ENCODE measurements at regions not wholly inside any gene's neighbourhood (a gene's known extent, or its start where the extent isn't known, plus 50 kb on each side); places are given as distances from the start of the nearest gene placed in this dataset.

DNA sequence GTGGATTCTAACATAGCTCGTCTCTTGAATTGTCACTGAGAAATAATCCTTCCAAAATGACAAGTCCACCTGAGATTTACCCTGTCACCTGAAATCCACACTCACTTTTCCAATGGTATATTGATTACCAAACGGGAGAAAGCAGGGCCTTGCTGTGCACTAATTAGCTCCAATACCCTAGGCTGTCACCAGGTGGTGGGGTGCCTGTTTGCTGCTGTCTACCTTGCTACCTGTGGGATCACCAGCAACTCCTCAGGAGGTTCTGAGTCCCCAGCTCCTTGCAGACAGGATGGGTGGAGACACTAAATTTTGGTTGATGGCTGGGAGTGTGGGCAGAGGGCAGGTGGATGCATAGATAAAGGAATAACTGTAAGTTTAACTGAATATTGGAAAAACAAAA, 237.2 kb upstream of the ZNF32 start:
- H3K4me3 ChIP-seq, result no peak overlapping the region
- H3K36me3 ChIP-seq, result no peaks in the 10 kb centered on the region
- H3K9me3 ChIP-seq, result no peaks in the 10 kb centered on the region
- H3K27ac ChIP-seq (replicated peaks in 1 of 4), result no peak overlapping the region
- intact Hi-C loops (cut with DNase I), result no loop called here
- H3K27me3 ChIP-seq, result no peaks in the 10 kb centered on the region
- DNase-seq (ENCODE audit: extremely low spot score), result peak; percentile 26
- no peak for TF ChIP-seq POLR2A (IDR thresholded peaks at IDR 0.05; ENCODE audit: low read depth)
- no peak for TF ChIP-seq EP300 (IDR thresholded peaks at IDR 0.05)
- TF ChIP-seq, protein P1, sequence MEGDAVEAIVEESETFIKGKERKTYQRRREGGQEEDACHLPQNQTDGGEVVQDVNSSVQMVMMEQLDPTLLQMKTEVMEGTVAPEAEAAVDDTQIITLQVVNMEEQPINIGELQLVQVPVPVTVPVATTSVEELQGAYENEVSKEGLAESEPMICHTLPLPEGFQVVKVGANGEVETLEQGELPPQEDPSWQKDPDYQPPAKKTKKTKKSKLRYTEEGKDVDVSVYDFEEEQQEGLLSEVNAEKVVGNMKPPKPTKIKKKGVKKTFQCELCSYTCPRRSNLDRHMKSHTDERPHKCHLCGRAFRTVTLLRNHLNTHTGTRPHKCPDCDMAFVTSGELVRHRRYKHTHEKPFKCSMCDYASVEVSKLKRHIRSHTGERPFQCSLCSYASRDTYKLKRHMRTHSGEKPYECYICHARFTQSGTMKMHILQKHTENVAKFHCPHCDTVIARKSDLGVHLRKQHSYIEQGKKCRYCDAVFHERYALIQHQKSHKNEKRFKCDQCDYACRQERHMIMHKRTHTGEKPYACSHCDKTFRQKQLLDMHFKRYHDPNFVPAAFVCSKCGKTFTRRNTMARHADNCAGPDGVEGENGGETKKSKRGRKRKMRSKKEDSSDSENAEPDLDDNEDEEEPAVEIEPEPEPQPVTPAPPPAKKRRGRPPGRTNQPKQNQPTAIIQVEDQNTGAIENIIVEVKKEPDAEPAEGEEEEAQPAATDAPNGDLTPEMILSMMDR (IDR thresholded peaks at IDR 0.05), result no peak
- no peak for TF ChIP-seq POLR2AphosphoS5 (IDR thresholded peaks at IDR 0.05)
- WGBS, result 74% methylated on average over 2 of the region's 2 CpGs
- H3K4me1 ChIP-seq, result peaks cover 0 to 9% (median 6%) of the 10 kb centered on the region in 4 donors

DNA sequence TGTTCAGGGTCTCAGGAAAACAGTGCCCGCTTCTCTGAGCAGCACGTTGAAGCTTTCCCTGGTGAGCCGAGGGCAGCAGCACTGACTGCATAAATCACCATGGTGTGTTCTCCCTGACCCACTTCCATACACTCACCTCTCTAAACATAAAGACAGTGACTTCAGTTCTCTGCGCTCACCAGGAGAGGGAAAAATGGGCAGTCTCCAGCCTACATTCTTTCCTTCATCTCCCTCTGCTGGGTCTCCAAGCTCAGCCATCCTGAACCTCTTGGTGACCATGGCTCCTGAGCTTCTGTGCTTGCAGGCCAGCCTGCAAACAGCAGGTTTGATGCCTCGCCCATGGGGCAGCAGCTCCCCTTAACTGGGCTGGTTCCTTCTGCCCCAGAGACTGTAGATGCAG, 236.6 kb upstream of the ZNF32 start:
- no peak for TF ChIP-seq EP300 (IDR thresholded peaks at IDR 0.05)
- TF ChIP-seq, protein P1 (IDR thresholded peaks at IDR 0.05), result no peak
- no peak for TF ChIP-seq POLR2AphosphoS5 (IDR thresholded peaks at IDR 0.05)
- TF ChIP-seq POLR2A (IDR thresholded peaks at IDR 0.05; ENCODE audit: low read depth), result no peak
- intact Hi-C loops (cut with DNase I), result no loop called here
- WGBS, result 96% methylated on average over 2 of the region's 5 CpGs

DNA sequence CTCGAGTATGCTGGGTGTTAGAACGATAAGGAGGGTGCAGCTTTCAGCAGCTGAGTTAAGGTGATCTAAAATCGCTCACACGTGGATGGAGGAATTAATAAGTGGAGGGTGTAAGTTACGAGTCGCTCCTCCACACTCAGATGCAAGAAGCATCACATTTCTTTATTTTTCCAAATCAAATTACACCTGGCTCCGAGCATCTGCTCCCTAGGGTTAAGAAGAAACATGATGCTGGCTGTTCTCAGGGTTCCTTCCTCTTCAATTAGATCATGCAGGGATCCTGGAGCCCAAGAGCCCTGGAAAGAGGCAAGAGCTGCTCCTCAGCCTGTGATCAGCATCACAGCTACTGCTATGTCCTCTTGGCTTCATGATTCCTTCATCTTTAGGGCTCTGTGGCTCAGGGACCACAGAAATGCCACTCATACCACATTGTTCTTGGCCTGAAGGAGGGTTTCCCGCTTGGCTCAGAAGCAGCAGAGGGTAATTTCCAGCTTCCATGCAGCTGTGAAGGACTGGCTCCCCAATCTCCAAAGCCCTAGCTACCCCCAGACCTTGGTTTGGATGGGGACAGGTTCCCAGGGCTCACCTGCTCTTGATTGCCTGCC, 235.9 kb upstream of the ZNF32 start:
- 87% methylated on average over 7 of the region's 8 CpGs for WGBS
- Histone ChIP-seq H3K36me3 (no peaks in the 10 kb centered on the region), H3K27me3 (no peaks in the 10 kb centered on the region), H3K9me3 (no peaks in the 10 kb centered on the region), H3K4me1 (peaks cover 0 to 9% (median 6%) of the 10 kb centered on the region in 4 donors), H3K4me3 (no peak overlapping the region), H3K27ac (replicated peaks in 1 of 4) (no peak overlapping the region)
- no peak for DNase-seq (ENCODE audit: extremely low spot score)
- TF ChIP-seq POLR2A (IDR thresholded peaks at IDR 0.05; ENCODE audit: low read depth) (no peak), POLR2AphosphoS5 (IDR thresholded peaks at IDR 0.05) (no peak), EP300 (IDR thresholded peaks at IDR 0.05) (no peak)
- TF ChIP-seq, protein P1 (IDR thresholded peaks at IDR 0.05), result no peak
- intact Hi-C loops (cut with DNase I), result no loop called here

More for the DNA sequence above, 236.6 kb upstream of the ZNF32 start:
- no peak for DNase-seq (ENCODE audit: extremely low spot score)
- Histone ChIP-seq H3K4me3 (no peak overlapping the region), H3K9me3 (no peaks in the 10 kb centered on the region), H3K27ac (replicated peaks in 1 of 4) (no peak overlapping the region), H3K4me1 (peaks cover 0 to 9% (median 6%) of the 10 kb centered on the region in 4 donors), H3K36me3 (no peaks in the 10 kb centered on the region), H3K27me3 (no peaks in the 10 kb centered on the region)

DNA sequence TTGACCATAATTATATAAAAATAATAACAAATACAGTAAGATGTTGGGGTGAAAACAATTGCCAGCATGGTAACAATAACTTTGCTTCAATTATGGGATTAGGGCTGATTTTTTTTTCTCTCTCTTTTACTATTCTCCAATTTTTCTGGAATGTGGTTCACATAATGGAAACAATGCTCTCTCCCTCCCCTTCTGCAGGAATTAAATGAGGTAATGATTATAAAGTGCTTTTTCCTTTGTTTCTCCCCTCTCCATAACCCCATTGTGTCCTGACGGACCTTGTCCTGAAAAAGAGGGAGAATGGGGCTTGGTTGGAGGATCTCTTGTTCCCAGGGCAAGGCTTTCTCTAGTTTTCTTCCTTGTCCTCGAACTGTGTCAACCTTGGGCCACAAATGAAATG, 234.0 kb upstream of the ZNF32 start:
- TF ChIP-seq POLR2AphosphoS5 (IDR thresholded peaks at IDR 0.05), result no peak
- no peak for TF ChIP-seq EP300 (IDR thresholded peaks at IDR 0.05)
- TF ChIP-seq POLR2A (IDR thresholded peaks at IDR 0.05; ENCODE audit: low read depth), result no peak
- TF ChIP-seq, protein P1 (IDR thresholded peaks at IDR 0.05), result no peak
- WGBS, result 89% methylated on average over 2 of the region's 2 CpGs

DNA sequence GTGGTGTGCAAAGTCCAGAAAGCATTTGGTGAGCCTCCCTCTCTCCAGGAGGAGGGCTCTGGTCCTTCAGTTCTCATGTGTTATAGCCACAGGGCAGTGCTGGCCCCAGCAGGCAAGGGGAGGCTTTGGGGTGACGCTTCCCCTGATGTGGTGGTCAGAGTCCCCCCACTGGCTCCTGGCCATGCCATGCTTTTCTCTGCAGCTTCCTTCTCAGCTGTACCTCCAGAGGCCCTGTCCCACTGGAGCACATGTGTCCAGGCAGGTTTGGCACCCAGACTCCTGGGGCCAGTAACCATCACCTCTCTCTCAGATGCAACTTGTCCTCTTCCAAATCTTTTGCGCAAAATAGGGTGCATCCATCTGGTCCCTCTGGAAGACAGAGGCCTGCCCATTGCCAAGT, 233.0 kb upstream of the ZNF32 start:
- H3K27ac ChIP-seq (replicated peaks in 1 of 4), result no peak overlapping the region
- DNase-seq (ENCODE audit: extremely low spot score), result peak; percentile 89
- intact Hi-C loops (cut with DNase I), result no loop called here
- H3K27me3 ChIP-seq, result no peaks in the 10 kb centered on the region
- no peak for TF ChIP-seq POLR2A (IDR thresholded peaks at IDR 0.05; ENCODE audit: low read depth)
- TF ChIP-seq POLR2AphosphoS5 (IDR thresholded peaks at IDR 0.05), result no peak
- no peak for TF ChIP-seq EP300 (IDR thresholded peaks at IDR 0.05)
- TF ChIP-seq, protein P1 (IDR thresholded peaks at IDR 0.05), result no peak
- no peaks in the 10 kb centered on the region for H3K36me3 ChIP-seq
- WGBS, result 100% methylated on average over 2 of the region's 2 CpGs
- H3K4me1 ChIP-seq, result peaks cover 0 to 15% (median 5%) of the 10 kb centered on the region in 4 donors
- no peak overlapping the region for H3K4me3 ChIP-seq
- H3K9me3 ChIP-seq, result no peaks in the 10 kb centered on the region

More for the DNA sequence above, 234.0 kb upstream of the ZNF32 start:
- H3K9me3 ChIP-seq, result no peaks in the 10 kb centered on the region
- H3K27me3 ChIP-seq, result no peaks in the 10 kb centered on the region
- H3K36me3 ChIP-seq, result no peaks in the 10 kb centered on the region
- intact Hi-C loops (cut with DNase I), result no loop called here
- peaks cover 0 to 15% (median 4%) of the 10 kb centered on the region in 4 donors for H3K4me1 ChIP-seq
- no peak overlapping the region for H3K4me3 ChIP-seq
- no peak overlapping the region for H3K27ac ChIP-seq (replicated peaks in 1 of 4)
- DNase-seq (ENCODE audit: extremely low spot score), result no peak
